ENCODE measurements at regions not wholly inside any gene's neighbourhood (a gene's known extent, or its start where the extent isn't known, plus 50 kb on each side); places are given as distances from the start of the nearest gene placed in this dataset.

- TF ChIP-seq, protein P1, sequence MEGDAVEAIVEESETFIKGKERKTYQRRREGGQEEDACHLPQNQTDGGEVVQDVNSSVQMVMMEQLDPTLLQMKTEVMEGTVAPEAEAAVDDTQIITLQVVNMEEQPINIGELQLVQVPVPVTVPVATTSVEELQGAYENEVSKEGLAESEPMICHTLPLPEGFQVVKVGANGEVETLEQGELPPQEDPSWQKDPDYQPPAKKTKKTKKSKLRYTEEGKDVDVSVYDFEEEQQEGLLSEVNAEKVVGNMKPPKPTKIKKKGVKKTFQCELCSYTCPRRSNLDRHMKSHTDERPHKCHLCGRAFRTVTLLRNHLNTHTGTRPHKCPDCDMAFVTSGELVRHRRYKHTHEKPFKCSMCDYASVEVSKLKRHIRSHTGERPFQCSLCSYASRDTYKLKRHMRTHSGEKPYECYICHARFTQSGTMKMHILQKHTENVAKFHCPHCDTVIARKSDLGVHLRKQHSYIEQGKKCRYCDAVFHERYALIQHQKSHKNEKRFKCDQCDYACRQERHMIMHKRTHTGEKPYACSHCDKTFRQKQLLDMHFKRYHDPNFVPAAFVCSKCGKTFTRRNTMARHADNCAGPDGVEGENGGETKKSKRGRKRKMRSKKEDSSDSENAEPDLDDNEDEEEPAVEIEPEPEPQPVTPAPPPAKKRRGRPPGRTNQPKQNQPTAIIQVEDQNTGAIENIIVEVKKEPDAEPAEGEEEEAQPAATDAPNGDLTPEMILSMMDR (IDR thresholded peaks at IDR 0.05): no peak
- no peak for TF ChIP-seq POLR2A (IDR thresholded peaks at IDR 0.05)
Measured at GRCh38 chr3:6521369-6522113, 339.4 kb upstream of the GRM7 start.
